ENCODE measurements at regions not wholly inside any gene's neighbourhood (a gene's known extent, or its start where the extent isn't known, plus 50 kb on each side); places are given as distances from the start of the nearest gene placed in this dataset.

GRCh38 chr14:82045339-82045738, 511.7 kb upstream of the SEL1L start:
- ChIA-PET CTCF (ENCODE audit: unreplicated experiment) (no interaction called here), POLR2A (no interaction called here)
- Histone ChIP-seq H3K79me2 (ENCODE audit: insufficient read depth, low read depth, low read length) (no peaks in the 10 kb centered on the region), H3K4me3 (ENCODE audit: low read depth, low read length, poor library complexity, severe bottlenecking) (no peak overlapping the region), H3K27ac (ENCODE audit: low read depth, low read length, poor library complexity, severe bottlenecking) (no peak overlapping the region), H4K20me1 (ENCODE audit: insufficient read depth, low read length) (no peaks in the 10 kb centered on the region), H3K9me2 (ENCODE audit: insufficient read depth, low read length) (no peaks in the 10 kb centered on the region), H3K9me3 (ENCODE audit: low read length) (no peaks in the 10 kb centered on the region), H3K4me2 (ENCODE audit: low read length) (no peak overlapping the region), H3K4me1 (ENCODE audit: insufficient read depth, low read length, poor library complexity, severe bottlenecking) (no peaks in the 10 kb centered on the region), H3K36me3 (ENCODE audit: insufficient read depth, low read length) (no peaks in the 10 kb centered on the region), H2AFZ (ENCODE audit: low read length) (no peak overlapping the region)
- intact Hi-C loops (cut with micrococcal nuclease; ENCODE audit: unreplicated experiment), result no loop called here
- no peak for TF ChIP-seq EZH2phosphoT487 (IDR thresholded peaks at IDR 0.05; ENCODE audit: borderline replicate concordance, low read depth, low read length)
- TF ChIP-seq CTCF (conservative IDR thresholded peaks at IDR 0.05; ENCODE audit: low read length), result no peak
- no TSS peak for BruUV-seq (replicated peaks)
- DNase-seq (ENCODE audit: low spot score), result no peak

- TF ChIP-seq CTCF (conservative IDR thresholded peaks at IDR 0.05; ENCODE audit: low read length), result no peak
- TF ChIP-seq EZH2phosphoT487 (IDR thresholded peaks at IDR 0.05; ENCODE audit: borderline replicate concordance, low read depth, low read length), result no peak
- ChIA-PET POLR2A (interaction anchor here (0.6 kb wide), 1 partner anchor 72 kb away, joined by 3 read pairs; no protein-coding TSS in a partner anchor), CTCF (ENCODE audit: unreplicated experiment) (no interaction called here)
Measured at GRCh38 chr14:82046512-82047226, 513.0 kb upstream of the SEL1L start.

GRCh38 chr14:82047777-82048470, 514.3 kb upstream of the SEL1L start:
- TF ChIP-seq CTCF (conservative IDR thresholded peaks at IDR 0.05; ENCODE audit: low read length) (no peak), EZH2phosphoT487 (IDR thresholded peaks at IDR 0.05; ENCODE audit: borderline replicate concordance, low read depth, low read length) (no peak)
- intact Hi-C loops (cut with micrococcal nuclease; ENCODE audit: unreplicated experiment), result no loop called here
- DNase-seq (ENCODE audit: low spot score), result no peak
- no peak overlapping the region for H3K27ac ChIP-seq (ENCODE audit: low read depth, low read length, poor library complexity, severe bottlenecking)
- no peaks in the 10 kb centered on the region for H3K36me3 ChIP-seq (ENCODE audit: insufficient read depth, low read length)
- H3K9me2 ChIP-seq (ENCODE audit: insufficient read depth, low read length), result no peaks in the 10 kb centered on the region
- no peaks in the 10 kb centered on the region for H3K9me3 ChIP-seq (ENCODE audit: low read length)
- H3K79me2 ChIP-seq (ENCODE audit: insufficient read depth, low read depth, low read length), result no peaks in the 10 kb centered on the region
- H2AFZ ChIP-seq (ENCODE audit: low read length), result no peak overlapping the region
- ChIA-PET POLR2A (no interaction called here), CTCF (ENCODE audit: unreplicated experiment) (no interaction called here)
- no peaks in the 10 kb centered on the region for H3K4me1 ChIP-seq (ENCODE audit: insufficient read depth, low read length, poor library complexity, severe bottlenecking)
- BruUV-seq (replicated peaks), result no TSS peak
- H3K4me2 ChIP-seq (ENCODE audit: low read length), result no peak overlapping the region
- H4K20me1 ChIP-seq (ENCODE audit: insufficient read depth, low read length), result no peaks in the 10 kb centered on the region
- no peak overlapping the region for H3K4me3 ChIP-seq (ENCODE audit: low read depth, low read length, poor library complexity, severe bottlenecking)

More at GRCh38 chr14:82046512-82047226, 513.0 kb upstream of the SEL1L start:
- DNase-seq (ENCODE audit: low spot score), result no peak
- Histone ChIP-seq H2AFZ (ENCODE audit: low read length) (no peak overlapping the region), H4K20me1 (ENCODE audit: insufficient read depth, low read length) (no peaks in the 10 kb centered on the region), H3K79me2 (ENCODE audit: insufficient read depth, low read depth, low read length) (no peaks in the 10 kb centered on the region), H3K4me2 (ENCODE audit: low read length) (no peak overlapping the region), H3K36me3 (ENCODE audit: insufficient read depth, low read length) (no peaks in the 10 kb centered on the region), H3K9me2 (ENCODE audit: insufficient read depth, low read length) (no peaks in the 10 kb centered on the region), H3K27ac (ENCODE audit: low read depth, low read length, poor library complexity, severe bottlenecking) (no peak overlapping the region), H3K9me3 (ENCODE audit: low read length) (no peaks in the 10 kb centered on the region), H3K4me3 (ENCODE audit: low read depth, low read length, poor library complexity, severe bottlenecking) (no peak overlapping the region), H3K4me1 (ENCODE audit: insufficient read depth, low read length, poor library complexity, severe bottlenecking) (no peaks in the 10 kb centered on the region)
- BruUV-seq (replicated peaks), result no TSS peak
- intact Hi-C loops (cut with micrococcal nuclease; ENCODE audit: unreplicated experiment), result no loop called here

Measured in OCI-LY7 (cell line).